GM19395 (cell line): ENCODE measurements at regions not wholly inside any gene's neighbourhood (a gene's known extent, or its start where the extent isn't known, plus 50 kb on each side); places are given as distances from the start of the nearest gene placed in this dataset.
"Not testable (repeated sequence)": the region's sequence is repeated elsewhere in the genome, so short reads cannot be mapped to it uniquely, and the experiment has no call there.

Source experiments
- ATAC-seq: cut with Tn5 transposase; IDR thresholded peaks from one replicate; pipeline ENCODE4 v1.9.1; 2021; ENCODE audit warnings: mild to moderate bottlenecking, moderate library complexity; ENCODE audit not compliant: unreplicated experiment

- no peak for ATAC-seq
These were observed 254.7 kb downstream of the PLOD2 start for GRCh38 chr3:145906301-145906700.

GRCh38 chr3:145906755-145907154 is 254.2 kb downstream of the PLOD2 start:
- no peak for ATAC-seq

DNA sequence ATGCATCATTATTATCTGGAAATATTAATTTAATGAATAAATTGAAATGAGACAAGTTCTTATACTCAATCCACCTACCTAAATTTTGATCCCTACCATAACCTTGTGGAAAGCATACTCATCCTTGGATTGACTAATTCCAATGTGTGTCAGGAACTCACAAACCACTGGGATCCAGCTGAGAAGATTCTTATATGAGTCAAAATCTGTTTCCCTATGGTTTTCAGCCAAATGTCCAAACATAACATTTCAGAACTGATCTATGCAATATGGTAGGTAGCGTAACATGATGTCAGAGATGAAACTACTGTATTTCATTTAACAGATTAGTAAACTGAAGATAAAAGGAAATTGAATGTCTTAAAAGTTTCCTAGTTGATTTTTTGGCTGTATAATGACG is 250.0 kb downstream of the PLOD2 start:
- no peak for ATAC-seq

DNA sequence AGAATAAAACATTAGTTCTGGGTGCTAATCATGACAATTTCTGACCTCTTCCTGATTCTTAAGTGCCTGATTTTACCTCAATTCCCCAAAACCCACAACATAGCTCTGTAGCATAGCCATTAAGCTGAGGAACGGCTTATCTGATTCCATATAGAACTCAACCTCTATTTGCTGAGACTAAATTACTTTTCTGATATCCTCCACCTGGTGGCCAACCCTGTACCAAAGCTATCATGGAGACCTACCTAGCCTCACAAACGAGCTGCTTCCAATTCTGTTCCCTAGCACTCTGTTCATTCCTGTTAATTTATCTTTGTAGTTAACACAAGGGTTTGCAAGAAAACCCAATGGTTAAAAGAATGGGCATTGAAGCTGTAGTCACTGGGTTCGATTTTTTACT is 245.2 kb downstream of the PLOD2 start:
- no peak for ATAC-seq

DNA sequence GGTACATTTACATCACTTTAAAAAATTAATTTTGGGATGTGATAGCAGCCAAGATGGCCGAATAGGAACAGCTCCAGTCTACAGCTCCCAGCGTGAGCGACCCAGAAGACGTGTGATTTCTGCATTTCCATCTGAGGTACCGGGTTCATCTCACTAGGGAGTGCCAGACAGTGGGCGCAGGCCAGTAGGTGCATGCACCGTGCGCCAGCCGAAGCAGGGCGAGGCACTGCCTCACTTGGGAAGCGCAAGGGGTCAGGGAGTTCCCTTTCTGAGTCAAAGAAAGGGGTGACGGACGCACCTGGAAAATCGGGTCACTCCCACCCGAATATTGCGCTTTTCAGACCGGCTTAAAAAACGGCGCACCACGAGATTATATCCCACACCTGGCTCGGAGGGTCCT is 233.2 kb downstream of the PLOD2 start:
- ATAC-seq: not testable (repeated sequence)

- no peak for ATAC-seq
These were observed 224.0 kb downstream of the PLOD2 start for GRCh38 chr3:145936971-145937370.

- no peak for ATAC-seq
These were observed 221.6 kb downstream of the PLOD2 start for GRCh38 chr3:145939431-145939830.

DNA sequence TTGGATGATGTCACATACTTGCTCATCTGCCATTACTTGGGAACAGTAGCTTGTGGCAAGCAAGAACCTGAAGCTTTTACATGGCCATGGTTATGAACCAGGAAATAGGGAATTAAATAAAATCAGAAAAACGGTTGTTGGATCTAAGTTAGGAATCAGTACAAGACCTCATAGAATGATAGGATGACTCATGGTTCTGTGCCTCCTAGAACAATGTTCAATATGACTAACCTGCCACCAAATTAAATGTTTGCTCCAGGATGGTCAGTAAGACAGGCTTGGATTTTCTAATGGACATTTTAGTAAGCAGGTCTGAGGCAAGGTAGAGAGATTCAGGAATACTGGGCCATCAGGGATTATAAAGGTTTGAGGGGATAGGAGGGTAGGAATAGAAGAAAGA is 218.9 kb downstream of the PLOD2 start:
- ATAC-seq: no peak

DNA sequence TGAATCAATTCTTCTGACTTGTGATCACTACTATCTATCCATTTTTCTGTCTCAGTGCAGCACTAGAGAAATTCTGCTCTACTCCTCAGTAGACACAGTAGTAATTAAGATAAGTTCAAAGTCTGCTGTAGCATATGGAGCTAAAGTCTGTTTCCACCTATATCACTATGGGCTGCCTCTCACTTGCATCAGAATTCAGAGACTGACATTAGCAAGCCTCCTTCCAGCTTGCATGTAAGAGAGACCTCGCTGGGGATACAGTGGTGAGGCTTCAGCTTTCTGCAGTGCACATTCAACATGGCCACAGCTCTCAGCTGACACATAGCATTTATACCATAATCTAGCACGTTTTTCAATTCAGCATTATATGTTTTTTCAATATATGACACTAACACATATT is 217.0 kb downstream of the PLOD2 start:
- no peak for ATAC-seq

DNA sequence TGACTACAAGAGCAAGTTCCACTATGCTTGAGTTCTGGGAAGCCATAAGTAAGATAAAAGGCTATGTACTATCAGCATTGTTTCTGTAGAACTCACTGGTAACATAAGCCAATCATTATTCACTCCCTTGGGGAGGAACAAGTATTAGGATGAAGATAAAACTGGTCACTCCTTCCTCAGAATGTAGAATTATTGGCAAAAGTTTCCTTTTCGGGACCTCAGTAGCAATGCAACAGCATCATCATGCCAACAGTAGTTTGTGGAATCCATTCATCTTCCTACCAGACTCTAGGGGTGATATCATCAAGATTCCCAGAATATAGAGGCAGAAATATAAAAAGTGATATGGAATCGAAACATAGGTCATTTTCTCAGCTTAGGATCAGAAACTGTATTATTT is 209.5 kb downstream of the PLOD2 start:
- no peak for ATAC-seq

DNA sequence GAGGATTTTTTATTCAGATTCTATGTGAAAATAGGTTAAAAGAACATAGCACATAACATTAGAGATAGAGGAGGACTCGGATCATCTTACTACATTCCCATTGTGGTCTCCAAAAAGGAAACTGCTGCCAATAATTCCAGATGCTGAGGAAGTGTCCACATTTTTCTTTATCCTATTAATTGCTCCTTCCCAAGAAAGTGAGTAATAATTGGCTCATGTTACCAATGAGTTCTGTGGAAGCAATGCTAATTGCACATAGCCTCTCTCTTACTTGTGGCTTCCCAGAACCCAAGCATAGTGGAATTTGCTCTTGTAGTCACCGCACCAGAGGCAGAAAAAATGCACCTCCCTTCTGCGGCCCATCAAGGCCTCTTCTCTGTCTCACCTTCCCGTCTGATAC is 208.4 kb downstream of the PLOD2 start:
- ATAC-seq: no peak

DNA sequence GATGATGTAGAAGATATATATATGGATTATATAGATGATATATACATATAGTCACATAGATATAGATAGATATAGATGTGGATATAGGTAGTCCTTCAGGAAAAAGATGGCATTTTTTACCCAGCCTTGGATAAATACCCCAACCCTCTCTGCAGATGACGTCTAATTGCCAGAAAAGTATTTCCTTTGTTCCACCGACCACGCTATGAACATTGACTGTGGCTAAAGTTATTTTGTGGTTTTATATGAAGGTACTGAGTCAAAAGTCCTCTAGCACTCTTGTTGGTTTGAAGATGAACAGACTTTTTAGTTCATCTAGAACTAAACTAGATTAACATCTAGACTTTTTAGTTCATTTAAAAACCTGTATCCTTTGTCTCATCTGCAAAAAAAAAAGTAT is 207.7 kb downstream of the PLOD2 start:
- no peak for ATAC-seq

GRCh38 chr3:145959457-145960088 is 201.4 kb downstream of the PLOD2 start:
- ATAC-seq: no peak

DNA sequence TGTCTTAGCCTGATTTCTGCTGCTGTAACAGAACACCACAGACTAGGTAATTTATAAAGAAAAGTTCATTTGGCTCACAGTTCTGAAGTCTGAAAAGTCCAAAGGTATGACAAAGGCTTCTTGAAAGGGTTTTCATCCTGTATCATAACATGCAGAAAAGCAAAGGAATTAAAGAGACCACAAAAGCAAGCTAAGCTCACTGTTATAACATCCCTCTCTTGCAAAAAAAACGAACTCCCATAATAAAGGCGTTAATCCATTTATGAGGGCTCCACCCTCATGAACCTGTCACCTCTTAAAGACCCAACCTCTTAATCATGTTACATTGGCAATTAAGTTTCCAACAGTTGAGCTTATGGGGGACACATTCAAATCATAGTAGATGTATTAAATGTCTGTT is 197.9 kb downstream of the PLOD2 start:
- ATAC-seq: no peak

- ATAC-seq: no peak
These were observed 193.9 kb downstream of the PLOD2 start for GRCh38 chr3:145967043-145967442.

DNA sequence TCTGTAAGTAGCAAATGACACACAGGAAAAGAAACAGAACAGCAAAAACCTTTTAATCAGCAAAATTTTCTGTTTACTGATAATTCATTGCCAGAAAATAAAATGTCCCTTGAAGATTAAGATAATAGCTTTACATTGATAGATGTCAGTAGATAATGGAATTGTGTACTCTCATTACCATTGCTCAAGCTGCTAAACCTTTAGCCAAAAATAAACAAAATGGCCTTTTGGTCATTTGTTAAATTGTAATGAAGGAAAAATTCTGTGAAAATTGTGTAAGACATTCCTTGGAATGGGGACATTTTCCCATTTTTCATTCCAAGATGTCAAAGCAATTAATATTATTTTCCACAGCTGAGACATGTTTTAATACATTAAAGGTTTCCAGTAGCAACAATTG is 189.8 kb downstream of the PLOD2 start:
- ATAC-seq: no peak

DNA sequence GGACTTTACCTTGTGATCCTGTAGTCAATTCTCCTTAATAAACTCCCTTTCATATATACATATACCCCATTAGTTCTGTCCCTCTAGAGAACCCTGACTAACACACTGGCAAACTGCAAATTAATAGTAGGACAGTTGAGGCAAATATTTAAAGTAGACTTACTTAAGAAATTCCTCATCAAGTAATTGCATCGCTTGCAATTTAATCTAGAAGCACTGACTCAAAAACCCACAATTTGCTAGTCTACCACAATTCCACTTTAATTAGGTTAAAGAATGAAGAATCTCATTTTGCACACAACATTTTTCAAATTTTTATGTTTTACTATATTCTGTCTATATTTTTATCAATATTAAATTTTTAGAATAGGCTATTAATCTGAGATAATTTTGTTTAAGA is 188.1 kb downstream of the PLOD2 start:
- no peak for ATAC-seq

DNA sequence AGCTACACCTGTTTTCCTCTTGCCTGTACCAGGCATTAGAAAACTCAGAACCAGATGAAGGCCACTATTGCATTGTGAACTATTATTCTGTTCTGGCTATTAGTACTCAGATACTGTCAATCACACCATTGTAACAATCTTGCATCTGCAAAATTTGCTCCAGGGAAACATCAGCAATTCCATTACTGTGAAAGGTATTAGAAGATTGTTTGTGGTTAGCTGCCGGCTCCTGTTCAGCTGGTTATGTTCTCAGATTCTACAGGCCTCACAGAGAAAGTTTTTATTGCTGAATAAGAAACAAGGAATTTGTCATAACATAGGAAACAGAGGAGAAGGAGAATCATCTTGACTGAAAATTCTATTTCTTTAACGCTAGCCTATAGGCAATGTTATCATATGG is 179.9 kb downstream of the PLOD2 start:
- ATAC-seq: no peak

DNA sequence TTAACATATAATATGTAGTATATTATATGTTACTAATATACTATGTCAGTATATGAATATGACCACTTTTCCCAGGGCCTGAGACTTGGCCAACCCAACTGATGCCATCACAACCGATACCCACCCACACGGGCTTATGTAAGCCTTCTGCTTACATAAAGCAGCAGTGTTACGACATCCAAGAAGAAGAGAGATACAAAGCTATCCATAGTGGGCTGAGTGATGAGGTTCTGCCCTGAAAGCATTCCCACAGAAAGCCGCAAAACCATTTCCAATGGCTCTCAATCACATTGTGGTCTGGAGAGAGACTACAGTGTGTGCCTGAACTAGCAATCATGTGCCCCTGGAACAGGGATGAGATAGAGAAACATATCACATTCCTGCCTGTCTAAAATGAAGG is 177.9 kb downstream of the PLOD2 start:
- no peak for ATAC-seq
